Activated CD4-positive, CD25-positive, alpha-beta regulatory T cell (primary cell): ENCODE measurements at regions not wholly inside any gene's neighbourhood (a gene's known extent, or its start where the extent isn't known, plus 50 kb on each side); places are given as distances from the start of the nearest gene placed in this dataset.

Source experiments
- DNase-seq, 4 experiments: peaks; one replicate each; lab custom pipeline; 2025; lab: John Stamatoyannopoulos, UW

- DNase-seq: no peak
These were observed 440.7 kb upstream of the AKR1E2 start for GRCh38 chr10:4385231-4385870.

- no peak for DNase-seq
These were observed 441.8 kb upstream of the AKR1E2 start for GRCh38 chr10:4384245-4384644.

- DNase-seq: no peak
These were observed 442.3 kb upstream of the AKR1E2 start for GRCh38 chr10:4383651-4384098.

GRCh38 chr10:4382811-4383210, 443.2 kb upstream of the AKR1E2 start:
- DNase-seq: no peak

- DNase-seq: no peak
These were observed 452.4 kb upstream of the AKR1E2 start for GRCh38 chr10:4373612-4374011.

GRCh38 chr10:4373098-4373497, 452.9 kb upstream of the AKR1E2 start:
- DNase-seq: no peak

GRCh38 chr10:4372601-4373000, 453.4 kb upstream of the AKR1E2 start:
- DNase-seq: no peak

- no peak for DNase-seq
These were observed 454.2 kb upstream of the AKR1E2 start for GRCh38 chr10:4371691-4372295.

GRCh38 chr10:4370376-4370775, 455.6 kb upstream of the AKR1E2 start:
- no peak for DNase-seq

GRCh38 chr10:4361581-4361980, 464.4 kb upstream of the AKR1E2 start:
- DNase-seq: no peak

GRCh38 chr10:4359003-4359402, 467.0 kb upstream of the AKR1E2 start:
- DNase-seq: no peak

- DNase-seq: no peak
These were observed 468.1 kb upstream of the AKR1E2 start for GRCh38 chr10:4357911-4358310.

- DNase-seq: no peak
These were observed 470.7 kb upstream of the AKR1E2 start for GRCh38 chr10:4355350-4355749.

GRCh38 chr10:4354382-4354812, 471.6 kb upstream of the AKR1E2 start:
- DNase-seq: no peak

GRCh38 chr10:4353964-4354363, 472.0 kb upstream of the AKR1E2 start:
- DNase-seq: no peak

- no peak for DNase-seq
These were observed 472.9 kb upstream of the AKR1E2 start for GRCh38 chr10:4353059-4353655.

- no peak for DNase-seq
These were observed 473.5 kb upstream of the AKR1E2 start for GRCh38 chr10:4352414-4352961.

GRCh38 chr10:4351723-4352413, 474.1 kb upstream of the AKR1E2 start:
- no peak for DNase-seq

- no peak for DNase-seq
These were observed 478.6 kb upstream of the AKR1E2 start for GRCh38 chr10:4347397-4347796.

- no peak for DNase-seq
These were observed 479.9 kb upstream of the AKR1E2 start for GRCh38 chr10:4345877-4346646.

GRCh38 chr10:4344492-4344994, 481.5 kb upstream of the AKR1E2 start:
- DNase-seq: no peak

- no peak for DNase-seq
These were observed 482.1 kb upstream of the AKR1E2 start for GRCh38 chr10:4343873-4344272.
